Neural cell (in vitro differentiated cells): ENCODE measurements at regions not wholly inside any gene's neighbourhood (a gene's known extent, or its start where the extent isn't known, plus 50 kb on each side); places are given as distances from the start of the nearest gene placed in this dataset.

Source experiments
- CTCF ChIP-seq: fragments of 450-650 bp; IDR thresholded peaks from 2 replicates; pipeline ENCODE4 v1.5.1; 2014; ENCODE audit warnings: antibody characterized with exemption, mild to moderate bottlenecking, moderate library complexity; ENCODE audit not compliant: poor library complexity, severe bottlenecking
- EP300 ChIP-seq: fragments of 450-650 bp; conservative IDR thresholded peaks from 2 replicates; pipeline ENCODE4 v1.6.1; 2014; ENCODE audit warnings: antibody characterized with exemption, mild to moderate bottlenecking, moderate library complexity; ENCODE audit not compliant: poor library complexity, severe bottlenecking
- EZH2 ChIP-seq: fragments of 200-600, 300-800 bp; shearing (Covaris generic), sonication (generic); IDR thresholded peaks from 2 replicates; pipeline ENCODE4 v1.6.1; 2014; ENCODE audit warnings: antibody characterized with exemption, low read length, borderline replicate concordance, mild to moderate bottlenecking; ENCODE audit not compliant: insufficient read depth, poor library complexity, severe bottlenecking
- MXI1 ChIP-seq: fragments of 450-650 bp; conservative IDR thresholded peaks from 2 replicates; pipeline ENCODE4 v1.6.1; 2014; ENCODE audit warnings: antibody characterized with exemption, mild to moderate bottlenecking; ENCODE audit not compliant: poor library complexity, severe bottlenecking
- POLR2AphosphoS5 ChIP-seq: IDR thresholded peaks from 2 replicates; pipeline ENCODE4 v1.6.1; 2012
- REST ChIP-seq: IDR thresholded peaks from 2 replicates; pipeline ENCODE4 v1.6.1; 2012; ENCODE audit warnings: borderline replicate concordance
- TAF1 ChIP-seq: IDR thresholded peaks from 2 replicates; pipeline ENCODE4 v1.6.1; 2012; ENCODE audit warnings: low read depth

GRCh38 chr2:11051280-11051679, 104.0 kb upstream of the SLC66A3 start:
- no peak for TF ChIP-seq REST
- TF ChIP-seq CTCF, result no peak
- no peak for TF ChIP-seq MXI1
- no peak for TF ChIP-seq EZH2
- TF ChIP-seq EP300, result no peak
- TF ChIP-seq POLR2AphosphoS5, result no peak
- TF ChIP-seq TAF1, result no peak
